ENCODE measurements at regions not wholly inside any gene's neighbourhood (a gene's known extent, or its start where the extent isn't known, plus 50 kb on each side); places are given as distances from the start of the nearest gene placed in this dataset.
"Not testable (repeated sequence)": the region's sequence is repeated elsewhere in the genome, so short reads cannot be mapped to it uniquely, and the experiment has no call there.

- TF ChIP-seq, protein P1, sequence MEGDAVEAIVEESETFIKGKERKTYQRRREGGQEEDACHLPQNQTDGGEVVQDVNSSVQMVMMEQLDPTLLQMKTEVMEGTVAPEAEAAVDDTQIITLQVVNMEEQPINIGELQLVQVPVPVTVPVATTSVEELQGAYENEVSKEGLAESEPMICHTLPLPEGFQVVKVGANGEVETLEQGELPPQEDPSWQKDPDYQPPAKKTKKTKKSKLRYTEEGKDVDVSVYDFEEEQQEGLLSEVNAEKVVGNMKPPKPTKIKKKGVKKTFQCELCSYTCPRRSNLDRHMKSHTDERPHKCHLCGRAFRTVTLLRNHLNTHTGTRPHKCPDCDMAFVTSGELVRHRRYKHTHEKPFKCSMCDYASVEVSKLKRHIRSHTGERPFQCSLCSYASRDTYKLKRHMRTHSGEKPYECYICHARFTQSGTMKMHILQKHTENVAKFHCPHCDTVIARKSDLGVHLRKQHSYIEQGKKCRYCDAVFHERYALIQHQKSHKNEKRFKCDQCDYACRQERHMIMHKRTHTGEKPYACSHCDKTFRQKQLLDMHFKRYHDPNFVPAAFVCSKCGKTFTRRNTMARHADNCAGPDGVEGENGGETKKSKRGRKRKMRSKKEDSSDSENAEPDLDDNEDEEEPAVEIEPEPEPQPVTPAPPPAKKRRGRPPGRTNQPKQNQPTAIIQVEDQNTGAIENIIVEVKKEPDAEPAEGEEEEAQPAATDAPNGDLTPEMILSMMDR (conservative IDR thresholded peaks at IDR 0.05; ENCODE audit: low read depth, low read length): not testable (repeated sequence)
- TF ChIP-seq EZH2 (IDR thresholded peaks at IDR 0.05; ENCODE audit: low read length, unreplicated experiment): not testable (repeated sequence)
These were observed 1480.8 kb downstream of the FOXD4L5 start for GRCh38 chr9:63804205-63804604.

Measured in PC-3 (cell line).